Loucy (cell line): ENCODE measurements at regions not wholly inside any gene's neighbourhood (a gene's known extent, or its start where the extent isn't known, plus 50 kb on each side); places are given as distances from the start of the nearest gene placed in this dataset.

Source experiments
- CTCF ChIP-seq: fragments of 200-600 bp; sonication (generic); conservative IDR thresholded peaks from 2 replicates; pipeline ENCODE4 v1.5.1; 2014; ENCODE audit warnings: mild to moderate bottlenecking, antibody characterized with exemption, low read length
- EZH2phosphoT487 ChIP-seq: fragments of 200-600 bp; IDR thresholded peaks from 2 replicates; pipeline ENCODE4 v1.6.1; 2018; ENCODE audit warnings: antibody characterized with exemption, mild to moderate bottlenecking, moderate library complexity, borderline replicate concordance

- no peak for TF ChIP-seq CTCF
- no peak for TF ChIP-seq EZH2phosphoT487
Measured at GRCh38 chr2:72023678-72024390, 123.8 kb downstream of the CYP26B1 start.
